ENCODE measurements at regions not wholly inside any gene's neighbourhood (a gene's known extent, or its start where the extent isn't known, plus 50 kb on each side); places are given as distances from the start of the nearest gene placed in this dataset.

- Histone ChIP-seq H3K27ac (ENCODE audit: low read length) (no peak overlapping the region), H3K9ac (ENCODE audit: low read depth, low read length) (no peak overlapping the region), H4K20me1 (ENCODE audit: insufficient read depth, low read length) (no peaks in the 10 kb centered on the region), H2AFZ (ENCODE audit: low read depth, low read length) (no peak overlapping the region), H3K4me3 (ENCODE audit: low read depth in 1 of 2, low read length in 2 of 2) (no peak overlapping the region), H3K27me3 (ENCODE audit: insufficient read depth, low read length, poor library complexity) (no peaks in the 10 kb centered on the region), H3K36me3 (ENCODE audit: insufficient read depth, low read length) (no peaks in the 10 kb centered on the region), H3K4me2 (ENCODE audit: insufficient read depth, low read length) (no peak overlapping the region), H3K4me1 (ENCODE audit: insufficient read depth, low read length) (no peaks in the 10 kb centered on the region), H3K9me3 (ENCODE audit: insufficient read depth, low read length, severe bottlenecking) (no peaks in the 10 kb centered on the region), H3K79me2 (ENCODE audit: insufficient read depth, low read length) (no peaks in the 10 kb centered on the region)
- no peak for ATAC-seq (ENCODE audit: insufficient read depth, low read depth)
- TF ChIP-seq CTCF (IDR thresholded peaks at IDR 0.05; ENCODE audit: borderline replicate concordance, extremely low read depth, low read length, poor library complexity, severe bottlenecking) (no peak), EZH2 (IDR thresholded peaks at IDR 0.05; ENCODE audit: borderline replicate concordance, low read depth, low read length, severe bottlenecking) (no peak)
- DNase-seq: no peak
These were observed 280.3 kb upstream of the RORA start for GRCh38 chr15:61509327-61509840.

- H3K9ac ChIP-seq (ENCODE audit: low read depth, low read length): no peak overlapping the region
- H3K27ac ChIP-seq (ENCODE audit: low read length): no peak overlapping the region
- H3K9me3 ChIP-seq (ENCODE audit: insufficient read depth, low read length, severe bottlenecking): no peaks in the 10 kb centered on the region
- H3K4me3 ChIP-seq (ENCODE audit: low read depth in 1 of 2, low read length in 2 of 2): no peak overlapping the region
- DNase-seq (no peak), ATAC-seq (ENCODE audit: insufficient read depth, low read depth) (no peak)
- no peaks in the 10 kb centered on the region for H3K27me3 ChIP-seq (ENCODE audit: insufficient read depth, low read length, poor library complexity)
- H3K4me2 ChIP-seq (ENCODE audit: insufficient read depth, low read length): no peak overlapping the region
- TF ChIP-seq EZH2 (IDR thresholded peaks at IDR 0.05; ENCODE audit: borderline replicate concordance, low read depth, low read length, severe bottlenecking): no peak
- no peak for TF ChIP-seq CTCF (IDR thresholded peaks at IDR 0.05; ENCODE audit: borderline replicate concordance, extremely low read depth, low read length, poor library complexity, severe bottlenecking)
- H3K4me1 ChIP-seq (ENCODE audit: insufficient read depth, low read length): no peaks in the 10 kb centered on the region
- H2AFZ ChIP-seq (ENCODE audit: low read depth, low read length): no peak overlapping the region
- H3K36me3 ChIP-seq (ENCODE audit: insufficient read depth, low read length): no peaks in the 10 kb centered on the region
- no peaks in the 10 kb centered on the region for H4K20me1 ChIP-seq (ENCODE audit: insufficient read depth, low read length)
- H3K79me2 ChIP-seq (ENCODE audit: insufficient read depth, low read length): no peaks in the 10 kb centered on the region
These were observed 274.4 kb upstream of the RORA start for GRCh38 chr15:61503383-61503969.

GRCh38 chr15:61501815-61502389 is 272.8 kb upstream of the RORA start:
- H3K4me3 ChIP-seq (ENCODE audit: low read depth in 1 of 2, low read length in 2 of 2): no peak overlapping the region
- no peaks in the 10 kb centered on the region for H4K20me1 ChIP-seq (ENCODE audit: insufficient read depth, low read length)
- no peaks in the 10 kb centered on the region for H3K36me3 ChIP-seq (ENCODE audit: insufficient read depth, low read length)
- H3K4me2 ChIP-seq (ENCODE audit: insufficient read depth, low read length): no peak overlapping the region
- no peaks in the 10 kb centered on the region for H3K4me1 ChIP-seq (ENCODE audit: insufficient read depth, low read length)
- H3K27ac ChIP-seq (ENCODE audit: low read length): no peak overlapping the region
- DNase-seq (no peak), ATAC-seq (ENCODE audit: insufficient read depth, low read depth) (no peak)
- no peaks in the 10 kb centered on the region for H3K27me3 ChIP-seq (ENCODE audit: insufficient read depth, low read length, poor library complexity)
- H3K79me2 ChIP-seq (ENCODE audit: insufficient read depth, low read length): no peaks in the 10 kb centered on the region
- H3K9me3 ChIP-seq (ENCODE audit: insufficient read depth, low read length, severe bottlenecking): no peaks in the 10 kb centered on the region
- H3K9ac ChIP-seq (ENCODE audit: low read depth, low read length): no peak overlapping the region
- H2AFZ ChIP-seq (ENCODE audit: low read depth, low read length): no peak overlapping the region
- TF ChIP-seq CTCF (IDR thresholded peaks at IDR 0.05; ENCODE audit: borderline replicate concordance, extremely low read depth, low read length, poor library complexity, severe bottlenecking) (no peak), EZH2 (IDR thresholded peaks at IDR 0.05; ENCODE audit: borderline replicate concordance, low read depth, low read length, severe bottlenecking) (no peak)
